Fibroblast of lung (primary cell): ENCODE measurements at regions not wholly inside any gene's neighbourhood (a gene's known extent, or its start where the extent isn't known, plus 50 kb on each side); places are given as distances from the start of the nearest gene placed in this dataset.

Experiments used
- DNase-seq, 2 donors: peaks; one replicate each; pipeline versions ENCODE4 v3.0.0 to v3.0.0-alpha.2; 2010; ENCODE audit warnings: low read depth in 2 of 2
- H2AFZ ChIP-seq: 2 replicates; pipeline ENCODE4 v1.5.1; 2012; ENCODE audit warnings: low read length, control low read depth, inconsistent platforms
- H3K27ac ChIP-seq: 2 replicates; pipeline ENCODE4 v1.5.1; 2011; ENCODE audit warnings: low read length, control low read depth; ENCODE audit not compliant: insufficient read depth
- H3K27me3 ChIP-seq: 2 replicates; pipeline ENCODE4 v1.5.1; 2011; ENCODE audit warnings: mild to moderate bottlenecking, low read length; ENCODE audit not compliant: control insufficient read depth, insufficient read depth
- H3K36me3 ChIP-seq: 2 replicates; pipeline ENCODE4 v1.5.1; 2011; ENCODE audit warnings: low read length; ENCODE audit not compliant: control insufficient read depth, insufficient read depth
- H3K4me1 ChIP-seq: 2 replicates; pipeline ENCODE4 v1.5.1; 2011; ENCODE audit warnings: low read length; ENCODE audit not compliant: control insufficient read depth, insufficient read depth; ENCODE audit errors: extremely low read depth
- H3K4me2 ChIP-seq: 2 replicates; pipeline ENCODE4 v1.5.1; 2011; ENCODE audit warnings: low read length, control low read depth; ENCODE audit not compliant: insufficient read depth; ENCODE audit errors: extremely low read depth
- H3K4me3 ChIP-seq, 4 experiments: fragments of 200-600 bp in 1 of 4; sonication (generic) in 1 of 4; replicated peaks in 1 of 4; 2 replicates each; pipeline ENCODE4 v1.5.1; 2011 to 2016; ENCODE audit warnings: low read length in 4 of 4, low read depth in 3 of 4, mild to moderate bottlenecking in 3 of 4, control low read depth in 2 of 4, inconsistent platforms in 1 of 4, mixed read lengths in 1 of 4; ENCODE audit not compliant: insufficient read depth in 1 of 4; ENCODE audit errors: control extremely low read depth in 1 of 4
- H3K79me2 ChIP-seq: 2 replicates; pipeline ENCODE4 v1.5.1; 2012; ENCODE audit warnings: mild to moderate bottlenecking, low read length, inconsistent platforms; ENCODE audit not compliant: control insufficient read depth, insufficient read depth
- H3K9ac ChIP-seq: 2 replicates; pipeline ENCODE4 v1.5.1; 2011; ENCODE audit warnings: mild to moderate bottlenecking, low read length, control low read depth; ENCODE audit not compliant: insufficient read depth
- H3K9me3 ChIP-seq: 2 replicates; pipeline ENCODE4 v1.5.1; 2012; ENCODE audit warnings: low read depth, low read length; ENCODE audit not compliant: control insufficient read depth, insufficient read depth
- H4K20me1 ChIP-seq: 2 replicates; pipeline ENCODE4 v1.5.1; 2011; ENCODE audit warnings: low read length; ENCODE audit not compliant: control insufficient read depth, insufficient read depth; ENCODE audit errors: extremely low read depth
- CTCF ChIP-seq, 2 donors: IDR thresholded peaks in 1 of 2; conservative IDR thresholded peaks in 1 of 2; 1 replicate in 1 of 2; 2 replicates in 1 of 2; pipeline ENCODE4 v1.5.1; 2011 to 2012; ENCODE audit warnings: low read length in 2 of 2, control low read depth in 1 of 2, inconsistent platforms in 1 of 2, low read depth in 1 of 2, mild to moderate bottlenecking in 1 of 2
- EZH2 ChIP-seq: IDR thresholded peaks from 2 replicates; pipeline ENCODE4 v1.5.1; 2012; ENCODE audit warnings: low read length, control low read depth, mild to moderate bottlenecking; ENCODE audit errors: missing control alignments

DNA sequence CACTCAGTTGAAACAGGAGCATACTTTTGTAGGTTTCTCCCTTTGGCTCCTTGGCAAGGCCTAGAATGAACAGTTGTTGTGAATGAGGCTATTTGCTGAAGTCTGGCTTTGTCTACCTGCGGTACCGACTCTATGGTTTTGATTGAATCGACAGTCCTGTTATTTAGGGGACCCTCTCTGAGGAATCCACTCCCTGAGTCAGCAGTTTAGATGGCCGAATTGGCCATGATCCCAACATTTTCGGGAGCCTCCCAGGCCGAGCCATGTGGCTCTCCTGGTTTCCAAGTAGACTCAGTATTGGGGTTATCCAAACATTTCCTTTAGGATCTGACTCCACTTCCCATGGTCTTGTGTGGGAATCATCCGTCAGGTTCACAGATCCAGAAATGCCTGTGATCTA is 394.8 kb upstream of the MAF start:
- no peaks in the 10 kb centered on the region for H3K9me3 ChIP-seq
- no peak for TF ChIP-seq CTCF (conservative IDR thresholded peaks at IDR 0.05 in 1 of 2, IDR thresholded peaks at IDR 0.05 in 1 of 2; ENCODE audit: low read depth in 1 of 2, low read length in 2 of 2)
- no peak for TF ChIP-seq EZH2
- H3K27me3 ChIP-seq, result no peaks in the 10 kb centered on the region
- H3K4me2 ChIP-seq, result no peak overlapping the region
- H3K4me3 ChIP-seq, result no peak overlapping the region
- H3K4me1 ChIP-seq, result no peaks in the 10 kb centered on the region
- H3K36me3 ChIP-seq, result no peaks in the 10 kb centered on the region
- no peak overlapping the region for H3K27ac ChIP-seq
- H2AFZ ChIP-seq, result no peak overlapping the region
- H3K79me2 ChIP-seq, result no peaks in the 10 kb centered on the region
- no peaks in the 10 kb centered on the region for H4K20me1 ChIP-seq
- DNase-seq, result no peak
- no peak overlapping the region for H3K9ac ChIP-seq

GRCh38 chr16:79994418-79994817 is 393.9 kb upstream of the MAF start:
- Histone ChIP-seq H3K27me3 (no peaks in the 10 kb centered on the region), H4K20me1 (no peaks in the 10 kb centered on the region), H3K4me1 (no peaks in the 10 kb centered on the region), H3K9me3 (no peaks in the 10 kb centered on the region), H3K4me2 (no peak overlapping the region), H3K9ac (no peak overlapping the region), H3K27ac (no peak overlapping the region), H3K36me3 (no peaks in the 10 kb centered on the region), H3K4me3 (no peak overlapping the region), H2AFZ (no peak overlapping the region), H3K79me2 (no peaks in the 10 kb centered on the region)
- no peak for TF ChIP-seq EZH2
- no peak for TF ChIP-seq CTCF (conservative IDR thresholded peaks at IDR 0.05 in 1 of 2, IDR thresholded peaks at IDR 0.05 in 1 of 2; ENCODE audit: low read depth in 1 of 2, low read length in 2 of 2)
- no peak for DNase-seq

DNA sequence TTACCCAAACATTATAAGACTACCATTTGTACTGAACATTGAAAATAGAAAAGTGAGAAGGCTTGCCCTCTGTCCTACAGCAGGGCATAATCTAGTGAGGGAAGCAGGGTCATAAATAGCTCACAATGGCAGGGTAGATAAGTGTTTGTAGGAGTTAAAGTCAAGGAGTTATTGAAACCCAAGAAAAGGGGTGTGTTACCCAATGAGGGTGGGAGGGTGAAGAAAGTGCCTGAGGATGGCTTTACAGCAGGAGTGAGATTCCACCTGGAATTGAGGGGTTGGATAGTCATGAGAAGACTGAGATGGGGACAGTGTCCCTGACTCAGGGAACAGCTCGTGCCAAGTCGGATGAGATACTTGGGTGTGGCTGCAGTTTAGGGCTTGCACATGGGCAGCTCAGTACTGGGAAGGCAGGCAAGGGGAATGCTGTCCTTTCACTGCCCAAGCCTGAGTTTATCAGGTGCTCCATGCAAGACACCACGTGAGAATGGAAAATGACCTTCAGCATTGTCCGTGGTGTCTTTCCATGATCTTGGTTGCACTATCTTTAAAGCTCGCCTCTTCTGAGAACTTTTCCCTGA is 393.2 kb upstream of the MAF start:
- Histone ChIP-seq H3K27ac (no peak overlapping the region), H4K20me1 (no peaks in the 10 kb centered on the region), H2AFZ (no peak overlapping the region), H3K4me3 (no peak overlapping the region), H3K9me3 (no peaks in the 10 kb centered on the region), H3K4me2 (no peak overlapping the region), H3K9ac (no peak overlapping the region), H3K27me3 (no peaks in the 10 kb centered on the region), H3K4me1 (no peaks in the 10 kb centered on the region), H3K79me2 (no peaks in the 10 kb centered on the region), H3K36me3 (no peaks in the 10 kb centered on the region)
- TF ChIP-seq CTCF (conservative IDR thresholded peaks at IDR 0.05 in 1 of 2, IDR thresholded peaks at IDR 0.05 in 1 of 2; ENCODE audit: low read depth in 1 of 2, low read length in 2 of 2), result no peak
- TF ChIP-seq EZH2, result no peak
- no peak for DNase-seq
